Trophoblast cell (in vitro differentiated cells and primary cell): ENCODE measurements at regions not wholly inside any gene's neighbourhood (a gene's known extent, or its start where the extent isn't known, plus 50 kb on each side); places are given as distances from the start of the nearest gene placed in this dataset.
"Not testable (repeated sequence)": the region's sequence is repeated elsewhere in the genome, so short reads cannot be mapped to it uniquely, and the experiment has no call there.

ENCODE experiments used
- DNase-seq, 2 donors: peaks; one replicate each; pipeline ENCODE4 v3.0.0-alpha.2; 2016
- H2AFZ ChIP-seq: 2 replicates; pipeline ENCODE4 v1.6.1; 2013; ENCODE audit warnings: low read length, moderate library complexity, mild to moderate bottlenecking; ENCODE audit not compliant: insufficient read depth, poor library complexity
- H2AK5ac ChIP-seq: 2 replicates; pipeline ENCODE4 v1.6.1; 2013; ENCODE audit warnings: mild to moderate bottlenecking, low read length
- H2BK120ac ChIP-seq: 2 replicates; pipeline ENCODE4 v1.6.1; 2013; ENCODE audit warnings: low read length, mild to moderate bottlenecking, moderate library complexity; ENCODE audit not compliant: insufficient read depth, poor library complexity
- H2BK12ac ChIP-seq: 2 replicates; pipeline ENCODE4 v1.6.1; 2013; ENCODE audit warnings: mild to moderate bottlenecking, low read length, moderate library complexity
- H2BK5ac ChIP-seq: 2 replicates; pipeline ENCODE4 v1.6.1; 2013; ENCODE audit warnings: low read length, low read depth, moderate library complexity, mild to moderate bottlenecking; ENCODE audit not compliant: poor library complexity
- H3K14ac ChIP-seq: 2 replicates; pipeline ENCODE4 v1.6.1; 2013; ENCODE audit warnings: mild to moderate bottlenecking, low read length
- H3K18ac ChIP-seq: 2 replicates; pipeline ENCODE4 v1.6.1; 2013; ENCODE audit warnings: mild to moderate bottlenecking, low read length
- H3K23ac ChIP-seq: 2 replicates; pipeline ENCODE4 v1.6.1; 2013; ENCODE audit warnings: low read length
- H3K27ac ChIP-seq: 2 replicates; pipeline ENCODE4 v1.5.1; 2013; ENCODE audit warnings: low read depth, mild to moderate bottlenecking, inconsistent platforms, low read length, moderate library complexity
- H3K27me3 ChIP-seq: 2 replicates; pipeline ENCODE4 v1.6.1; 2013; ENCODE audit warnings: inconsistent platforms, mild to moderate bottlenecking, low read length, moderate library complexity; ENCODE audit not compliant: insufficient read depth
- H3K36me3 ChIP-seq, 2 experiments: 1 replicate in 1 of 2; 2 replicates in 1 of 2; pipeline ENCODE4 v1.6.1; 2013; ENCODE audit warnings: low read length in 2 of 2, mild to moderate bottlenecking in 2 of 2, moderate library complexity in 1 of 2; ENCODE audit not compliant: insufficient read depth in 2 of 2, control insufficient read depth in 1 of 2
- H3K4ac ChIP-seq: 2 replicates; pipeline ENCODE4 v1.6.1; 2013; ENCODE audit warnings: low read depth, mild to moderate bottlenecking, low read length, moderate library complexity
- H3K4me1 ChIP-seq, 2 experiments: 1 replicate in 1 of 2; 2 replicates in 1 of 2; pipeline ENCODE4 v1.6.1; 2013; ENCODE audit warnings: low read length in 2 of 2, mild to moderate bottlenecking in 2 of 2, moderate library complexity in 1 of 2; ENCODE audit not compliant: insufficient read depth in 2 of 2, control insufficient read depth in 1 of 2
- H3K4me2 ChIP-seq: 2 replicates; pipeline ENCODE4 v1.6.1; 2013; ENCODE audit warnings: inconsistent platforms, mild to moderate bottlenecking, low read length, moderate library complexity
- H3K4me3 ChIP-seq: 2 replicates; pipeline ENCODE4 v1.5.1; 2013; ENCODE audit warnings: mild to moderate bottlenecking, low read depth, low read length, inconsistent platforms
- H3K79me1 ChIP-seq: one replicate; pipeline ENCODE4 v1.6.1; 2013; ENCODE audit warnings: low read length
- H3K79me2 ChIP-seq: 2 replicates; pipeline ENCODE4 v1.6.1; 2013; ENCODE audit warnings: low read length, mild to moderate bottlenecking; ENCODE audit not compliant: control insufficient read depth, insufficient read depth, poor library complexity
- H3K9ac ChIP-seq: 2 replicates; pipeline ENCODE4 v1.6.1; 2013; ENCODE audit warnings: mild to moderate bottlenecking, low read length
- H3K9me3 ChIP-seq: 2 replicates; pipeline ENCODE4 v1.6.1; 2013; ENCODE audit warnings: low read depth, mild to moderate bottlenecking, control low read depth, inconsistent platforms, low read length; ENCODE audit not compliant: insufficient read depth
- H4K12ac ChIP-seq: 2 replicates; pipeline ENCODE4 v1.6.1; 2013; ENCODE audit warnings: low read depth, mild to moderate bottlenecking, low read length, moderate library complexity
- H4K8ac ChIP-seq: 2 replicates; pipeline ENCODE4 v1.6.1; 2013; ENCODE audit warnings: low read depth, mild to moderate bottlenecking, low read length, moderate library complexity
- H4K91ac ChIP-seq: one replicate; pipeline ENCODE4 v1.6.1; 2013; ENCODE audit warnings: low read depth, mild to moderate bottlenecking, low read length, moderate library complexity
- WGBS: extraction: QIAGEN DNeasy Blood & Tissue Kit; methylation state at CpG from one replicate; pipeline ENCODE4 v1.1.7; 2013; ENCODE audit warnings: missing lambda C conversion rate; ENCODE audit not compliant: insufficient read length, insufficient coverage; ENCODE audit errors: extremely low coverage; 5-methylcytosine and 5-hydroxymethylcytosine counted together

DNA sequence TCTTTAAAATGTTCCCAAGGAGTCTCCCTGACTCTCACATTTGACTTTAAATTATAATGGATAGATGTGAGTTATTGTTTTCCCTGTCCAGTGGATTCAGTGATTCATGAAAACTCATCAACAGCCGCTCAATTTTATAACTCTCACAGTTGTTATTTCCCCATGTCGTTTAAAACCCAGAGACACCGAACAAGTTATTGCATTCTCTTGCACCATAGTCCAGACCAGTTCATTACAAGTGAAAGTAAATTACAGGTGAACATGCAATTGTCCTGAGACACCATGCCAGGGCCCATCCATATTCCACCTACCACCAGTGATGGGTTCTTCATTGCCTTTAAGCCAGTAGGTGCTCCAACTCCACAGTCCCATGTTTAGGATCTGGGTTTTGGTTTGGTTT lies 85.7 kb upstream of the CMKLR1 start:
- Histone ChIP-seq H3K23ac (no peak overlapping the region), H3K27me3 (no peaks in the 10 kb centered on the region), H3K4ac (no peak overlapping the region), H4K12ac (no peak overlapping the region), H3K36me3 (no peaks in the 10 kb centered on the region), H3K79me1 (no peaks in the 10 kb centered on the region), H3K79me2 (no peaks in the 10 kb centered on the region), H4K8ac (no peak overlapping the region), H2BK5ac (no peak overlapping the region), H4K91ac (no peak overlapping the region), H3K9ac (no peak overlapping the region), H2AK5ac (no peak overlapping the region), H3K4me3 (no peak overlapping the region), H2AFZ (no peak overlapping the region), H3K4me2 (no peak overlapping the region), H3K14ac (no peak overlapping the region), H2BK12ac (no peak overlapping the region), H2BK120ac (no peak overlapping the region), H3K18ac (no peak overlapping the region), H3K9me3 (no peaks in the 10 kb centered on the region), H3K27ac (no peak overlapping the region), H3K4me1 (no peaks in the 10 kb centered on the region)
- no CpG with 5 or more reads among the region's 3 CpGs for WGBS
- peak; percentile 8 to 72 for DNase-seq

DNA sequence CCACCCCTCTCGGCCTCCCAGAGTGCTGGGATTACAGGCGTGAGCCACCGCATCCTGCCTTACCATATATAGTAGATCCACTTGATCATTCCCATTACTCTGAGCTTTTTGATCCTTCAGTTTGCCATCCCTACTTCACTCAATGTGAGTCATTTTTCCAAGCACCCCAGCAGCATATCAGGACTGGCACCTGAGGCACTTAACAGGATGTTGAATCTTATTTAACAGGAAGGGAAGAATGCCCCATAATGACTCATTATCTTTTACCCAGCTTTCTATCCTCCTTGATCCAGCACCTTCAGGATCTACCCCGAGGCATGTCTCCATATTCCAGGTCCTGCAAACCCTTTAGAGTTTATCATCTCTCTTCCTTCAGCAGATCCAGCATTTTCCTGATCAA lies 84.9 kb upstream of the CMKLR1 start:
- H4K12ac ChIP-seq = no peak overlapping the region
- no peaks in the 10 kb centered on the region for H3K79me1 ChIP-seq
- H3K14ac ChIP-seq = no peak overlapping the region
- no peak overlapping the region for H3K18ac ChIP-seq
- no peak overlapping the region for H2BK120ac ChIP-seq
- no peaks in the 10 kb centered on the region for H3K9me3 ChIP-seq
- no peak overlapping the region for H2BK12ac ChIP-seq
- no peak overlapping the region for H2AK5ac ChIP-seq
- H4K8ac ChIP-seq = no peak overlapping the region
- H3K23ac ChIP-seq = no peak overlapping the region
- H3K4me3 ChIP-seq = no peak overlapping the region
- DNase-seq = peak in 1 of 2 donors; percentile 56
- no peak overlapping the region for H3K27ac ChIP-seq
- H4K91ac ChIP-seq = no peak overlapping the region
- H3K79me2 ChIP-seq = no peaks in the 10 kb centered on the region
- no CpG with 5 or more reads among the region's 4 CpGs for WGBS
- H3K4ac ChIP-seq = no peak overlapping the region
- no peak overlapping the region for H2AFZ ChIP-seq
- H3K4me1 ChIP-seq = no peaks in the 10 kb centered on the region
- H3K27me3 ChIP-seq = no peaks in the 10 kb centered on the region
- no peak overlapping the region for H3K9ac ChIP-seq
- H3K4me2 ChIP-seq = no peak overlapping the region
- no peak overlapping the region for H2BK5ac ChIP-seq
- no peaks in the 10 kb centered on the region for H3K36me3 ChIP-seq

DNA sequence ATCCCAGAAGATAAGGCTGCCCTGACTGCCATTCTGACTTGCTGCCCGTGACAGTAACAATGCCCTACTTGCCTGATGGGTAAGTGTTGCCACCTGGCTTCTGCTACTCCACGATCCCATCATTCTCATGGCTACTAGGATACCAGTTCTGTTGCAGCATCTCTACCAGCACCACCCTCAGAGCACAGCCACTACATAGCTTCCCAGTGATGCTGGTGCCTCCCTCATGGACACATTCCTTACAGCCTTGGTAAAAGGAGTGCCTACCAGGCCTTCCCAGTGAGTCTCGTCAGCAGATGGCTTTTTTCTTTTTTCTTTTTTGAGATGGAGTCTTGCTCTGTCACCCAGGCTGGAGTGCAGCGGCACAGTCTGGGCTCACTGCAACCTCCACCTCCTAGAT lies 84.4 kb upstream of the CMKLR1 start:
- H3K9me3 ChIP-seq = no peaks in the 10 kb centered on the region
- WGBS = no CpG with 5 or more reads among the region's 4 CpGs
- no peak overlapping the region for H3K27ac ChIP-seq
- H4K12ac ChIP-seq = no peak overlapping the region
- H3K9ac ChIP-seq = no peak overlapping the region
- no peak overlapping the region for H3K4me3 ChIP-seq
- H2BK12ac ChIP-seq = no peak overlapping the region
- H3K4me1 ChIP-seq = no peaks in the 10 kb centered on the region
- peak; percentile 92 to 96 for DNase-seq
- H3K18ac ChIP-seq = no peak overlapping the region
- H3K79me1 ChIP-seq = no peaks in the 10 kb centered on the region
- no peak overlapping the region for H3K14ac ChIP-seq
- H3K23ac ChIP-seq = no peak overlapping the region
- no peak overlapping the region for H4K8ac ChIP-seq
- no peak overlapping the region for H4K91ac ChIP-seq
- no peak overlapping the region for H3K4me2 ChIP-seq
- no peak overlapping the region for H3K4ac ChIP-seq
- H2BK120ac ChIP-seq = no peak overlapping the region
- no peaks in the 10 kb centered on the region for H3K79me2 ChIP-seq
- no peak overlapping the region for H2AFZ ChIP-seq
- H2BK5ac ChIP-seq = no peak overlapping the region
- no peaks in the 10 kb centered on the region for H3K27me3 ChIP-seq
- H2AK5ac ChIP-seq = no peak overlapping the region
- H3K36me3 ChIP-seq = no peaks in the 10 kb centered on the region

DNA sequence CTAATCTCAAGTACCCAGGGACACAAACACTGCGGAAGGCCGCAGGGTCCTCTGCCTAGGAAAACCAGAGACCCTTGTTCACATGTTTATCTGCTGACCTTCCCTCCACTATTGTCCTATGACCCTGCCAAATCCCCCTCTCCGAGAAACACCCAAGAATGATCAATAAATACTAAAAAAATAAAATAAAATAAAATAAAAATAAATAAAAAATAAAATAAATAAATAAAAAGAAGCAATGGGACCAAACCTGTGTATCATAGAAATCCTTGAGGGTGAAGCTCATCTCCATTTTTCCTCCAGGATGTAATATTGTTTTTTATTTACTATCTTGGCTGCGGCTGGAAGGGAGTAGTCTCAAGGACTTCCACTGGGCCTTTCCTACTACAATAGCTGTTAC lies 82.0 kb upstream of the CMKLR1 start:
- not testable (repeated sequence) for H3K9me3 ChIP-seq, H3K27me3 ChIP-seq, H2AFZ ChIP-seq, H3K4ac ChIP-seq, H3K4me2 ChIP-seq, H3K18ac ChIP-seq, H3K4me3 ChIP-seq, DNase-seq, H3K4me1 ChIP-seq, H3K79me2 ChIP-seq, H3K36me3 ChIP-seq, H4K8ac ChIP-seq, H2BK5ac ChIP-seq, H3K23ac ChIP-seq, H4K12ac ChIP-seq, H3K27ac ChIP-seq, H3K79me1 ChIP-seq, H2BK12ac ChIP-seq, H4K91ac ChIP-seq, H3K9ac ChIP-seq, H3K14ac ChIP-seq, H2AK5ac ChIP-seq, H2BK120ac ChIP-seq
- no CpG with 5 or more reads among the region's 4 CpGs for WGBS
